ENCODE measurements at regions not wholly inside any gene's neighbourhood (a gene's known extent, or its start where the extent isn't known, plus 50 kb on each side); places are given as distances from the start of the nearest gene placed in this dataset.

- intact Hi-C loops (cut with micrococcal nuclease), result no loop called here
- H3K9me3 Mint-ChIP-seq (ENCODE audit: unreplicated experiment), result no peaks in the 10 kb centered on the region
- no peaks in the 10 kb centered on the region for H3K36me3 Mint-ChIP-seq (ENCODE audit: insufficient read depth, unreplicated experiment)
- CTCF ChIA-PET, result no interaction called here
- DNase-seq (ENCODE audit: unreplicated experiment), result no peak
- BruUV-seq (replicated peaks), result no TSS peak
- no peak for TF ChIP-seq CTCF (IDR thresholded peaks at IDR 0.05; ENCODE audit: unreplicated experiment)
- H3K4me1 Mint-ChIP-seq (ENCODE audit: insufficient read depth, unreplicated experiment), result peaks cover 11% of the 10 kb centered on the region
- H3K27me3 Mint-ChIP-seq (ENCODE audit: insufficient read depth, unreplicated experiment), result no peaks in the 10 kb centered on the region
- no peak overlapping the region for H3K27ac Mint-ChIP-seq (ENCODE audit: low read depth, unreplicated experiment)
- no peak overlapping the region for H3K4me3 Mint-ChIP-seq (ENCODE audit: unreplicated experiment)
- POLR2A ChIA-PET, result no interaction called here
Measured at GRCh38 chr1:14259191-14259757, 339.2 kb upstream of the KAZN start.

GRCh38 chr1:14260480-14260879, 338.0 kb upstream of the KAZN start:
- ChIA-PET POLR2A (no interaction called here), CTCF (no interaction called here)
- no peak for DNase-seq (ENCODE audit: unreplicated experiment)
- intact Hi-C loops (cut with micrococcal nuclease), result no loop called here
- Mint-ChIP-seq H3K27me3 (ENCODE audit: insufficient read depth, unreplicated experiment) (no peaks in the 10 kb centered on the region), H3K27ac (ENCODE audit: low read depth, unreplicated experiment) (no peak overlapping the region), H3K9me3 (ENCODE audit: unreplicated experiment) (no peaks in the 10 kb centered on the region), H3K36me3 (ENCODE audit: insufficient read depth, unreplicated experiment) (no peaks in the 10 kb centered on the region), H3K4me1 (ENCODE audit: insufficient read depth, unreplicated experiment) (peaks cover 10% of the 10 kb centered on the region), H3K4me3 (ENCODE audit: unreplicated experiment) (no peak overlapping the region)
- TF ChIP-seq CTCF (IDR thresholded peaks at IDR 0.05; ENCODE audit: unreplicated experiment), result no peak
- BruUV-seq (replicated peaks), result no TSS peak

DNA sequence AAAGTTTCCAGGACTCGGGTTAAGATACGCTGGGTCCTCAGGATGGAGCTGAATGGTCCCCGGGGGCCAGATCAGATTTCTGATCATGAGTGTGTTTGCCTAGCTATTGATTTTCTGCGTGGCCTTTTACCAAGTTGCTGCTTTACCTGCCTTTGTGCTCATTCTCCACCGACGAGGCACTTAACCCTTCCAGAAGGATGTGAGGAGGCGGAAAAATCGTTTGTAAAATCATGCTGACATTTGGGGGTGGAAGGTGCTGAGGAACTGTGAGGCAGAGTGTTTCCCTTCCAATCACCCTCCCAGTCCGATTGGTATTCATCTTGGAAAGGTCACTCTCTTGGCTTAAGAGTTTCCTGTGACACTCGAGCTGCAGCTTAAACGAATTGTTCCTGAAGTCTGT, 337.1 kb upstream of the KAZN start:
- intact Hi-C loops (cut with micrococcal nuclease), result no loop called here
- no TSS peak for BruUV-seq (replicated peaks)
- POLR2A ChIA-PET, result interaction anchor here (0.6 kb wide), 1 partner anchor 135 kb away, joined by 3 read pairs; no protein-coding TSS in a partner anchor

GRCh38 chr1:14262637-14263036, 335.8 kb upstream of the KAZN start:
- no peak for DNase-seq (ENCODE audit: unreplicated experiment)
- Mint-ChIP-seq H3K36me3 (ENCODE audit: insufficient read depth, unreplicated experiment) (no peaks in the 10 kb centered on the region), H3K4me1 (ENCODE audit: insufficient read depth, unreplicated experiment) (peaks cover 2% of the 10 kb centered on the region), H3K4me3 (ENCODE audit: unreplicated experiment) (no peak overlapping the region), H3K9me3 (ENCODE audit: unreplicated experiment) (no peaks in the 10 kb centered on the region), H3K27ac (ENCODE audit: low read depth, unreplicated experiment) (no peak overlapping the region), H3K27me3 (ENCODE audit: insufficient read depth, unreplicated experiment) (no peaks in the 10 kb centered on the region)
- no peak for TF ChIP-seq CTCF (IDR thresholded peaks at IDR 0.05; ENCODE audit: unreplicated experiment)
- intact Hi-C loops (cut with micrococcal nuclease), result no loop called here
- ChIA-PET POLR2A (interaction anchor here (2.2 kb wide), 1 partner anchor 125 kb away, joined by 8 read pairs; no protein-coding TSS in a partner anchor), CTCF (interaction anchor here (0.8 kb wide), 1 partner anchor 29 kb away, joined by 4 read pairs; no protein-coding TSS in a partner anchor)
- BruUV-seq (replicated peaks), result no TSS peak

More for the DNA sequence above, 337.1 kb upstream of the KAZN start:
- Mint-ChIP-seq H3K27ac (ENCODE audit: low read depth, unreplicated experiment) (no peak overlapping the region), H3K27me3 (ENCODE audit: insufficient read depth, unreplicated experiment) (no peaks in the 10 kb centered on the region), H3K4me1 (ENCODE audit: insufficient read depth, unreplicated experiment) (peaks cover 1% of the 10 kb centered on the region), H3K9me3 (ENCODE audit: unreplicated experiment) (no peaks in the 10 kb centered on the region), H3K36me3 (ENCODE audit: insufficient read depth, unreplicated experiment) (no peaks in the 10 kb centered on the region), H3K4me3 (ENCODE audit: unreplicated experiment) (no peak overlapping the region)
- CTCF ChIA-PET, result no interaction called here
- no peak for TF ChIP-seq CTCF (IDR thresholded peaks at IDR 0.05; ENCODE audit: unreplicated experiment)
- DNase-seq (ENCODE audit: unreplicated experiment), result no peak

Measured in MCF 10A (cell line).